GM12878 (cell line): ENCODE measurements at regions not wholly inside any gene's neighbourhood (a gene's known extent, or its start where the extent isn't known, plus 50 kb on each side); places are given as distances from the start of the nearest gene placed in this dataset.

ENCODE experiments used
- CTCF ChIP-seq, 3 experiments: IDR thresholded peaks in 2 of 3; conservative IDR thresholded peaks in 1 of 3; 2 replicates each; pipeline ENCODE4 v1.5.1; 2011; ENCODE audit warnings: low read depth in 3 of 3, low read length in 3 of 3, mild to moderate bottlenecking in 3 of 3, control low read depth in 2 of 3, moderate library complexity in 2 of 3, inconsistent platforms in 1 of 3, mixed read lengths in 1 of 3; ENCODE audit not compliant: control insufficient read depth in 2 of 3, insufficient read depth in 1 of 3; ENCODE audit errors: extremely low read depth in 1 of 3
- E2F4 ChIP-seq: IDR thresholded peaks from 2 replicates; pipeline ENCODE4 v1.6.1; 2012; ENCODE audit warnings: low read depth, low read length, improper control_type of control experiment
- MYC ChIP-seq: IDR thresholded peaks from 2 replicates; pipeline ENCODE4 v1.6.1; 2011; ENCODE audit warnings: mild to moderate bottlenecking, low read length, moderate library complexity, inconsistent platforms; ENCODE audit not compliant: insufficient read depth, insufficient replicate concordance, insufficient read length, severe bottlenecking

- TF ChIP-seq E2F4 (no peak), CTCF (IDR thresholded peaks at IDR 0.05 in 2 of 3, conservative IDR thresholded peaks at IDR 0.05 in 1 of 3; ENCODE audit: control insufficient read depth in 2 of 3, extremely low read depth in 1 of 3, insufficient read depth in 1 of 3, low read depth in 3 of 3, low read length in 3 of 3) (no peak), MYC (no peak)
Observed at GRCh38 chr9:84189904-84190303, 150.7 kb downstream of the SLC28A3 start.
